ENCODE measurements at regions not wholly inside any gene's neighbourhood (a gene's known extent, or its start where the extent isn't known, plus 50 kb on each side); places are given as distances from the start of the nearest gene placed in this dataset.

- no peaks in the 10 kb centered on the region for H3K4me1 ChIP-seq (ENCODE audit: insufficient read depth, low read length)
- H3K27me3 ChIP-seq (ENCODE audit: insufficient read depth, low read length) = no peaks in the 10 kb centered on the region
- no peak overlapping the region for H3K4me3 ChIP-seq (ENCODE audit: low read length)
- H3K9me3 ChIP-seq (ENCODE audit: low read depth, low read length) = no peaks in the 10 kb centered on the region
Observed at GRCh38 chr18:56353663-56354260, 284.6 kb downstream of the TXNL1 start.

GRCh38 chr18:56351911-56352500 lies 286.4 kb downstream of the TXNL1 start:
- no peaks in the 10 kb centered on the region for H3K9me3 ChIP-seq (ENCODE audit: low read depth, low read length)
- H3K27me3 ChIP-seq (ENCODE audit: insufficient read depth, low read length) = no peaks in the 10 kb centered on the region
- H3K4me3 ChIP-seq (ENCODE audit: low read length) = no peak overlapping the region
- no peaks in the 10 kb centered on the region for H3K4me1 ChIP-seq (ENCODE audit: insufficient read depth, low read length)

- no peak overlapping the region for H3K4me3 ChIP-seq (ENCODE audit: low read length)
- H3K4me1 ChIP-seq (ENCODE audit: insufficient read depth, low read length) = no peaks in the 10 kb centered on the region
- H3K27me3 ChIP-seq (ENCODE audit: insufficient read depth, low read length) = no peaks in the 10 kb centered on the region
- no peaks in the 10 kb centered on the region for H3K9me3 ChIP-seq (ENCODE audit: low read depth, low read length)
Observed at GRCh38 chr18:56337507-56337906, 300.9 kb downstream of the TXNL1 start.

GRCh38 chr18:56333839-56334238 lies 304.6 kb downstream of the TXNL1 start:
- Histone ChIP-seq H3K9me3 (ENCODE audit: low read depth, low read length) (no peaks in the 10 kb centered on the region), H3K4me3 (ENCODE audit: low read length) (no peak overlapping the region), H3K27me3 (ENCODE audit: insufficient read depth, low read length) (no peaks in the 10 kb centered on the region), H3K4me1 (ENCODE audit: insufficient read depth, low read length) (no peaks in the 10 kb centered on the region)

GRCh38 chr18:56333146-56333545 lies 305.2 kb downstream of the TXNL1 start:
- Histone ChIP-seq H3K9me3 (ENCODE audit: low read depth, low read length) (no peaks in the 10 kb centered on the region), H3K4me1 (ENCODE audit: insufficient read depth, low read length) (no peaks in the 10 kb centered on the region), H3K27me3 (ENCODE audit: insufficient read depth, low read length) (no peaks in the 10 kb centered on the region), H3K4me3 (ENCODE audit: low read length) (no peak overlapping the region)

- H3K9me3 ChIP-seq (ENCODE audit: low read depth, low read length) = no peaks in the 10 kb centered on the region
- H3K4me3 ChIP-seq (ENCODE audit: low read length) = no peak overlapping the region
- no peaks in the 10 kb centered on the region for H3K4me1 ChIP-seq (ENCODE audit: insufficient read depth, low read length)
- no peaks in the 10 kb centered on the region for H3K27me3 ChIP-seq (ENCODE audit: insufficient read depth, low read length)
Observed at GRCh38 chr18:56332371-56332770, 306.0 kb downstream of the TXNL1 start.

GRCh38 chr18:56330366-56331110 lies 307.9 kb downstream of the TXNL1 start:
- no peaks in the 10 kb centered on the region for H3K27me3 ChIP-seq (ENCODE audit: insufficient read depth, low read length)
- H3K9me3 ChIP-seq (ENCODE audit: low read depth, low read length) = no peaks in the 10 kb centered on the region
- H3K4me3 ChIP-seq (ENCODE audit: low read length) = no peak overlapping the region
- H3K4me1 ChIP-seq (ENCODE audit: insufficient read depth, low read length) = no peaks in the 10 kb centered on the region

- Histone ChIP-seq H3K27me3 (ENCODE audit: insufficient read depth, low read length) (no peaks in the 10 kb centered on the region), H3K4me1 (ENCODE audit: insufficient read depth, low read length) (no peaks in the 10 kb centered on the region)
Observed at GRCh38 chr18:56329536-56329935, 308.9 kb downstream of the TXNL1 start.

GRCh38 chr18:56327191-56327885 lies 311.1 kb downstream of the TXNL1 start:
- Histone ChIP-seq H3K9me3 (ENCODE audit: low read depth, low read length) (no peaks in the 10 kb centered on the region), H3K27me3 (ENCODE audit: insufficient read depth, low read length) (no peaks in the 10 kb centered on the region), H3K4me3 (ENCODE audit: low read length) (no peak overlapping the region), H3K4me1 (ENCODE audit: insufficient read depth, low read length) (no peaks in the 10 kb centered on the region)

More at GRCh38 chr18:56329536-56329935, 308.9 kb downstream of the TXNL1 start:
- Histone ChIP-seq H3K9me3 (ENCODE audit: low read depth, low read length) (no peaks in the 10 kb centered on the region), H3K4me3 (ENCODE audit: low read length) (no peak overlapping the region)

GRCh38 chr18:56326336-56327072 lies 311.9 kb downstream of the TXNL1 start:
- H3K9me3 ChIP-seq (ENCODE audit: low read depth, low read length) = no peaks in the 10 kb centered on the region
- peaks cover 2% of the 10 kb centered on the region for H3K4me1 ChIP-seq (ENCODE audit: insufficient read depth, low read length)
- H3K4me3 ChIP-seq (ENCODE audit: low read length) = no peak overlapping the region
- no peaks in the 10 kb centered on the region for H3K27me3 ChIP-seq (ENCODE audit: insufficient read depth, low read length)

- no peaks in the 10 kb centered on the region for H3K9me3 ChIP-seq (ENCODE audit: low read depth, low read length)
- H3K4me3 ChIP-seq (ENCODE audit: low read length) = no peak overlapping the region
- H3K4me1 ChIP-seq (ENCODE audit: insufficient read depth, low read length) = peaks cover 15% of the 10 kb centered on the region
- H3K27me3 ChIP-seq (ENCODE audit: insufficient read depth, low read length) = no peaks in the 10 kb centered on the region
Observed at GRCh38 chr18:56323673-56324072, 314.7 kb downstream of the TXNL1 start.

- no peak overlapping the region for H3K4me3 ChIP-seq (ENCODE audit: low read length)
- no peaks in the 10 kb centered on the region for H3K27me3 ChIP-seq (ENCODE audit: insufficient read depth, low read length)
- H3K9me3 ChIP-seq (ENCODE audit: low read depth, low read length) = no peaks in the 10 kb centered on the region
- peaks cover 15% of the 10 kb centered on the region for H3K4me1 ChIP-seq (ENCODE audit: insufficient read depth, low read length)
Observed at GRCh38 chr18:56322406-56322805, 316.0 kb downstream of the TXNL1 start.

- H3K27me3 ChIP-seq (ENCODE audit: insufficient read depth, low read length) = no peaks in the 10 kb centered on the region
- peaks cover 15% of the 10 kb centered on the region for H3K4me1 ChIP-seq (ENCODE audit: insufficient read depth, low read length)
- no peaks in the 10 kb centered on the region for H3K9me3 ChIP-seq (ENCODE audit: low read depth, low read length)
- H3K4me3 ChIP-seq (ENCODE audit: low read length) = no peak overlapping the region
Observed at GRCh38 chr18:56321470-56321869, 316.9 kb downstream of the TXNL1 start.

GRCh38 chr18:56319953-56320352 lies 318.4 kb downstream of the TXNL1 start:
- Histone ChIP-seq H3K27me3 (ENCODE audit: insufficient read depth, low read length) (no peaks in the 10 kb centered on the region), H3K4me3 (ENCODE audit: low read length) (no peak overlapping the region), H3K4me1 (ENCODE audit: insufficient read depth, low read length) (peaks cover 15% of the 10 kb centered on the region), H3K9me3 (ENCODE audit: low read depth, low read length) (no peaks in the 10 kb centered on the region)

GRCh38 chr18:56316727-56317126 lies 321.7 kb downstream of the TXNL1 start:
- Histone ChIP-seq H3K27me3 (ENCODE audit: insufficient read depth, low read length) (no peaks in the 10 kb centered on the region), H3K9me3 (ENCODE audit: low read depth, low read length) (no peaks in the 10 kb centered on the region), H3K4me3 (ENCODE audit: low read length) (no peak overlapping the region), H3K4me1 (ENCODE audit: insufficient read depth, low read length) (peaks cover 15% of the 10 kb centered on the region)
